ENCODE measurements at regions not wholly inside any gene's neighbourhood (a gene's known extent, or its start where the extent isn't known, plus 50 kb on each side); places are given as distances from the start of the nearest gene placed in this dataset.

- no peak for TF ChIP-seq STAT3 (IDR thresholded peaks at IDR 0.05; ENCODE audit: low read depth, low read length)
Observed at GRCh38 chr10:28823501-28824075, 146.3 kb downstream of the BAMBI start (continued).

- ATAC-seq (no peak), FAIRE-seq (no peak), DNase-seq (ENCODE audit: low read depth, low spot score) (no peak)
- in situ Hi-C loops (cut with MboI) (no loop called here), intact Hi-C loops (cut with micrococcal nuclease; ENCODE audit: unreplicated experiment) (no loop called here)
- TF ChIP-seq STAT1 (conservative IDR thresholded peaks at IDR 0.05) (no peak), IKZF2 (IDR thresholded peaks at IDR 0.05) (no peak), EP300 (IDR thresholded peaks at IDR 0.05; ENCODE audit: borderline replicate concordance in 1 of 2, control insufficient read depth in 1 of 2, low read depth in 2 of 2, low read length in 2 of 2) (no peak), CBX5 (IDR thresholded peaks at IDR 0.05; ENCODE audit: low read depth) (no peak), TBL1XR1 (IDR thresholded peaks at IDR 0.05; ENCODE audit: low read depth, low read length) (no peak), ATF3 (IDR thresholded peaks at IDR 0.05; ENCODE audit: borderline replicate concordance, extremely low read depth, low read depth, low read length) (no peak), GATAD2B (conservative IDR thresholded peaks at IDR 0.05; ENCODE audit: low read depth) (no peak), ZBTB33 (IDR thresholded peaks at IDR 0.05) (no peak), FOXK2 (IDR thresholded peaks at IDR 0.05) (no peak), SIX5 (IDR thresholded peaks at IDR 0.05; ENCODE audit: low read depth, low read length, severe bottlenecking) (no peak), EGR1 (IDR thresholded peaks at IDR 0.05; ENCODE audit: borderline replicate concordance in 1 of 2, low read depth in 2 of 2, low read length in 2 of 2) (no peak), BACH1 (IDR thresholded peaks at IDR 0.05; ENCODE audit: borderline replicate concordance) (no peak), ESRRA (IDR thresholded peaks at IDR 0.05; ENCODE audit: low read length) (no peak), RELB (IDR thresholded peaks at IDR 0.05; ENCODE audit: low read depth) (no peak), EED (IDR thresholded peaks at IDR 0.05; ENCODE audit: low read depth) (no peak), BCL11A (IDR thresholded peaks at IDR 0.05; ENCODE audit: low read depth, low read length) (no peak)
- H3K79me2 ChIP-seq (ENCODE audit: control insufficient read depth, insufficient read depth, low read length): no peaks in the 10 kb centered on the region
- no peak overlapping the region for H2AFZ ChIP-seq (ENCODE audit: control insufficient read depth, low read depth, low read length)
- WGBS (ENCODE audit: insufficient coverage, insufficient replicate concordance, low lambda C conversion rate, missing lambda C conversion rate): 48% methylated on average over 4 of the region's 4 CpGs
- SMC1A ChIA-PET (ENCODE audit: uncharacterized antibody, unreplicated experiment): no interaction called here
- H3K4me1 ChIP-seq (ENCODE audit: control insufficient read depth, insufficient read depth, low read length): no peaks in the 10 kb centered on the region
- BruUV-seq (replicated peaks): no TSS peak
- CTCF ChIA-PET: no interaction called here
- no peak overlapping the region for H3K4me3 ChIP-seq
- no peaks in the 10 kb centered on the region for H3K9me3 ChIP-seq (replicated peaks; ENCODE audit: control insufficient read depth, insufficient read depth, low read length)
- no peaks in the 10 kb centered on the region for H3K36me3 ChIP-seq (ENCODE audit: control insufficient read depth in 2 of 2, insufficient read depth in 2 of 2, low read length in 1 of 2)
- H3K27me3 ChIP-seq (replicated peaks in 1 of 2; ENCODE audit: control insufficient read depth in 2 of 2, insufficient read depth in 2 of 2, low read length in 1 of 2): no peaks in the 10 kb centered on the region
- no peaks in the 10 kb centered on the region for H4K20me1 ChIP-seq (ENCODE audit: control insufficient read depth, insufficient read depth)
- no peak overlapping the region for H3K4me2 ChIP-seq (ENCODE audit: control insufficient read depth, insufficient read depth)
- H3K27ac ChIP-seq (ENCODE audit: control insufficient read depth, insufficient read depth): no peak overlapping the region
- RAD21 ChIA-PET (ENCODE audit: unreplicated experiment): no interaction called here
- H3K9ac ChIP-seq (ENCODE audit: control insufficient read depth, insufficient read depth, low read length): no peak overlapping the region
- POLR2A ChIA-PET: no interaction called here
Observed at GRCh38 chr10:28833313-28833712, 156.0 kb downstream of the BAMBI start.

Measured in GM12878 (cell line).